HCT116 (cell line): ENCODE measurements at regions not wholly inside any gene's neighbourhood (a gene's known extent, or its start where the extent isn't known, plus 50 kb on each side); places are given as distances from the start of the nearest gene placed in this dataset.

Experiments used
- MAX ChIP-seq: IDR thresholded peaks from 2 replicates; pipeline ENCODE4 v1.6.1; 2012
- RAD21 ChIP-seq: IDR thresholded peaks from 2 replicates; pipeline ENCODE4 v1.6.1; 2012; ENCODE audit warnings: low read depth, mild to moderate bottlenecking

GRCh38 chr12:128170181-128170580, 96.8 kb upstream of the TMEM132C start:
- TF ChIP-seq MAX, result no peak
- TF ChIP-seq RAD21, result no peak
